Epidermal melanocyte (primary cell): ENCODE measurements at regions not wholly inside any gene's neighbourhood (a gene's known extent, or its start where the extent isn't known, plus 50 kb on each side); places are given as distances from the start of the nearest gene placed in this dataset.
"Not testable (repeated sequence)": the region's sequence is repeated elsewhere in the genome, so short reads cannot be mapped to it uniquely, and the experiment has no call there.

Experiments
- DNase-seq: peaks from one replicate; pipeline ENCODE4 v3.0.0; 2011; ENCODE audit warnings: low spot score; ENCODE audit not compliant: insufficient read length

- no peak for DNase-seq
These were observed 761.2 kb upstream of the AMELY start for GRCh38 chrY:7672796-7673195.

GRCh38 chrY:7663261-7663660 is 751.7 kb upstream of the AMELY start:
- no peak for DNase-seq

GRCh38 chrY:7659047-7659446 is 747.5 kb upstream of the AMELY start:
- DNase-seq, result no peak

- no peak for DNase-seq
These were observed 745.0 kb upstream of the AMELY start for GRCh38 chrY:7656596-7656995.

GRCh38 chrY:7654985-7655384 is 743.4 kb upstream of the AMELY start:
- no peak for DNase-seq

- not testable (repeated sequence) for DNase-seq
These were observed 738.3 kb upstream of the AMELY start for GRCh38 chrY:7649866-7650265.
